HEK293 (cell line): ENCODE measurements at regions not wholly inside any gene's neighbourhood (a gene's known extent, or its start where the extent isn't known, plus 50 kb on each side); places are given as distances from the start of the nearest gene placed in this dataset.
A peak's percentile ranks its signal among the peaks of the same experiment; 100 is the strongest.

Experiments used
- CTCF ChIA-PET: fragments of 350-600 bp; formaldehyde crosslinking; extraction: SDS; loops from one replicate; lab custom pipeline; 2021; ENCODE audit warnings: antibody characterized with exemption; lab: Yijun Ruan, JAX
- POLR2A ChIA-PET: fragments of 300-600 bp; formaldehyde crosslinking; extraction: SDS; loops from one replicate; lab custom pipeline; 2020; ENCODE audit warnings: antibody characterized with exemption, inconsistent platforms; lab: Yijun Ruan, JAX
- H3K27ac ChIP-seq: fragments of 200-500 bp; sonication (Bioruptor generic); 2 replicates; pipeline ENCODE4 v1.5.1; 2014; ENCODE audit warnings: low read depth, low read length, control low read depth, inconsistent platforms; ENCODE audit errors: extremely low read depth
- H3K36me3 ChIP-seq, 2 experiments: fragments of 200-500 bp in 1 of 2; sonication (Bioruptor generic) in 1 of 2; 1 replicate in 1 of 2; 2 replicates in 1 of 2; pipeline ENCODE4 v1.5.1; 2014 to 2017; ENCODE audit warnings: inconsistent platforms in 2 of 2, low read length in 2 of 2; ENCODE audit not compliant: control insufficient read depth in 2 of 2, insufficient read depth in 1 of 2
- H3K4me1 ChIP-seq: fragments of 200-500 bp; sonication (Bioruptor generic); 2 replicates; pipeline ENCODE4 v1.5.1; 2014; ENCODE audit warnings: mild to moderate bottlenecking, low read length, inconsistent platforms; ENCODE audit not compliant: control insufficient read depth, insufficient read depth
- H3K4me3 ChIP-seq: 2 replicates; pipeline ENCODE4 v1.5.1; 2011; ENCODE audit warnings: low read depth, mild to moderate bottlenecking, control low read depth, low read length, moderate library complexity
- H3K9me3 ChIP-seq: fragments of 200-500 bp; sonication (Bioruptor generic); 2 replicates; pipeline ENCODE4 v1.5.1; 2014; ENCODE audit warnings: low read depth, low read length, inconsistent platforms; ENCODE audit not compliant: control insufficient read depth, insufficient read depth
- GFI1B ChIP-seq: fragments of 450-650 bp; formaldehyde crosslinking; IDR thresholded peaks from 2 replicates; pipeline ENCODE4 v1.5.1; 2016; ENCODE audit warnings: missing biosample characterization, missing genetic modification characterization
- KLF1 ChIP-seq: fragments of 450-650 bp; formaldehyde crosslinking; IDR thresholded peaks from 2 replicates; pipeline ENCODE4 v1.5.1; 2016; ENCODE audit warnings: missing biosample characterization, missing genetic modification characterization
- PRDM1 ChIP-seq: fragments of 450-650 bp; formaldehyde crosslinking; IDR thresholded peaks from 2 replicates; pipeline ENCODE4; 2016; ENCODE audit warnings: missing biosample characterization, missing genetic modification characterization
- PRDM4 ChIP-seq: fragments of 450-650 bp; formaldehyde crosslinking; IDR thresholded peaks from 2 replicates; pipeline ENCODE4 v1.5.1; 2017; ENCODE audit warnings: missing biosample characterization, missing genetic modification characterization
- SALL2 ChIP-seq: fragments of 450-650 bp; formaldehyde crosslinking; IDR thresholded peaks from 2 replicates; pipeline ENCODE4 v1.5.0; 2017; ENCODE audit warnings: missing biosample characterization, mild to moderate bottlenecking, missing genetic modification characterization, borderline replicate concordance
- SETDB1 ChIP-seq: IDR thresholded peaks from one replicate; pipeline ENCODE4 v1.6.1; 2017; ENCODE audit warnings: mild to moderate bottlenecking, low read length, moderate library complexity, mixed read lengths; ENCODE audit not compliant: insufficient read length
- WT1 ChIP-seq: fragments of 450-650 bp; formaldehyde crosslinking; IDR thresholded peaks from 2 replicates; pipeline ENCODE4 v1.5.1; 2016; ENCODE audit warnings: missing biosample characterization, missing genetic modification characterization
- ZBTB48 ChIP-seq: fragments of 450-650 bp; formaldehyde crosslinking; IDR thresholded peaks from 2 replicates; pipeline ENCODE4 v1.5.1; 2016; ENCODE audit warnings: missing biosample characterization, missing genetic modification characterization
- ZNF10 ChIP-seq: fragments of 450-650 bp; formaldehyde crosslinking; IDR thresholded peaks from 2 replicates; pipeline ENCODE4 v1.5.1; 2017; ENCODE audit warnings: missing biosample characterization, missing genetic modification characterization
- ZNF174 ChIP-seq: fragments of 450-650 bp; formaldehyde crosslinking; IDR thresholded peaks from 2 replicates; pipeline ENCODE4 v1.5.0; 2017; ENCODE audit warnings: missing biosample characterization, mild to moderate bottlenecking, missing genetic modification characterization
- ZNF266 ChIP-seq: fragments of 450-650 bp; formaldehyde crosslinking; IDR thresholded peaks from 2 replicates; pipeline ENCODE4 v1.5.1; 2016; ENCODE audit warnings: missing biosample characterization, missing genetic modification characterization, low read depth
- ZNF398 ChIP-seq: fragments of 450-650 bp; formaldehyde crosslinking; IDR thresholded peaks from 2 replicates; pipeline ENCODE4 v1.5.1; 2017; ENCODE audit warnings: missing biosample characterization, missing genetic modification characterization
- ZNF433 ChIP-seq: fragments of 450-650 bp; formaldehyde crosslinking; IDR thresholded peaks from 2 replicates; pipeline ENCODE4 v1.5.1; 2016; ENCODE audit warnings: missing biosample characterization, missing genetic modification characterization, low read depth
- ZNF548 ChIP-seq: fragments of 450-650 bp; formaldehyde crosslinking; IDR thresholded peaks from 2 replicates; pipeline ENCODE4 v1.5.1; 2016; ENCODE audit warnings: missing biosample characterization, missing genetic modification characterization
- ZNF561 ChIP-seq: fragments of 450-650 bp; IDR thresholded peaks from 2 replicates; pipeline ENCODE4 v1.5.1; 2018; ENCODE audit warnings: missing biosample characterization, missing genetic modification characterization, borderline replicate concordance
- ZNF580 ChIP-seq: fragments of 450-650 bp; formaldehyde crosslinking; IDR thresholded peaks from 2 replicates; pipeline ENCODE4 v1.5.1; 2016; ENCODE audit warnings: missing biosample characterization, missing genetic modification characterization
- ZNF629 ChIP-seq: fragments of 450-650 bp; formaldehyde crosslinking; IDR thresholded peaks from 2 replicates; pipeline ENCODE4 v1.5.1; 2017; ENCODE audit warnings: missing biosample characterization, missing genetic modification characterization
- ZNF654 ChIP-seq: fragments of 450-650 bp; formaldehyde crosslinking; IDR thresholded peaks from 2 replicates; pipeline ENCODE4 v1.5.1; 2016; ENCODE audit warnings: low read depth, missing biosample characterization, missing genetic modification characterization
- ZNF707 ChIP-seq: fragments of 450-650 bp; formaldehyde crosslinking; IDR thresholded peaks from 2 replicates; pipeline ENCODE4 v1.5.1; 2016; ENCODE audit warnings: missing biosample characterization, missing genetic modification characterization
- ZNF843 ChIP-seq: fragments of 450-650 bp; formaldehyde crosslinking; IDR thresholded peaks from 2 replicates; pipeline ENCODE4 v1.5.1; 2016; ENCODE audit warnings: missing biosample characterization, missing genetic modification characterization
- ZSCAN30 ChIP-seq: fragments of 450-650 bp; IDR thresholded peaks from 2 replicates; pipeline ENCODE4 v1.5.1; 2018; ENCODE audit warnings: missing biosample characterization, mild to moderate bottlenecking, missing genetic modification characterization, moderate library complexity
- ZSCAN5A ChIP-seq: fragments of 450-650 bp; formaldehyde crosslinking; IDR thresholded peaks from 2 replicates; pipeline ENCODE4 v1.5.1; 2016; ENCODE audit warnings: missing biosample characterization, missing genetic modification characterization

- Histone ChIP-seq H3K36me3 (no peaks in the 10 kb centered on the region), H3K4me3 (no peak overlapping the region), H3K4me1 (no peaks in the 10 kb centered on the region), H3K9me3 (no peaks in the 10 kb centered on the region), H3K27ac (no peak overlapping the region)
- ChIA-PET POLR2A (no interaction called here), CTCF (interaction anchor here (0.6 kb wide), 2 partner anchors 92 to 339 kb away, joined by 3 to 4 read pairs; no protein-coding TSS in a partner anchor)
- no peak for TF ChIP-seq ZNF398 (tag by site-specific recombination)
- no peak for TF ChIP-seq ZNF433 (tag by site-specific recombination)
- TF ChIP-seq PRDM1 (tag by site-specific recombination) = no peak
- TF ChIP-seq GFI1B (tag by site-specific recombination) = no peak
- TF ChIP-seq ZNF548 (tag by site-specific recombination) = no peak
- no peak for TF ChIP-seq ZSCAN5A (tag by site-specific recombination)
- TF ChIP-seq SALL2 (tag by site-specific recombination) = no peak
- TF ChIP-seq WT1 (tag by site-specific recombination) = no peak
- TF ChIP-seq ZNF174 (tag by site-specific recombination) = no peak
Measured at GRCh38 chr22:45098056-45098455, 65.7 kb upstream of the NUP50 start.

GRCh38 chr22:45099961-45100360 lies 63.8 kb upstream of the NUP50 start:
- CTCF ChIA-PET = interaction anchor here (0.6 to 2.0 kb wide), 3 partner anchors 9 to 97 kb away, joined by 3 to 8 read pairs (median 3); no protein-coding TSS in a partner anchor

GRCh38 chr22:45101515-45102227 lies 62.1 kb upstream of the NUP50 start:
- POLR2A ChIA-PET = no interaction called here
- CTCF ChIA-PET = interaction anchor here (0.6 to 2.0 kb wide), 8 partner anchors 10 to 127 kb away, joined by 3 to 8 read pairs (median 3); no protein-coding TSS in a partner anchor
- TF ChIP-seq ZNF561 (no peak), ZNF707 (tag by site-specific recombination) (no peak), ZBTB48 (tag by site-specific recombination) (peak; percentile 46; the same call in 1 of the 2 replicates), ZNF266 (tag by site-specific recombination) (no peak), ZNF10 (tag by site-specific recombination) (no peak), ZSCAN30 (no peak), PRDM4 (tag by site-specific recombination) (no peak), KLF1 (no peak), SETDB1 (no peak), ZNF654 (tag by site-specific recombination) (peak; percentile 65), ZNF629 (tag by site-specific recombination) (no peak), ZNF580 (no peak)

More at GRCh38 chr22:45099961-45100360, 63.8 kb upstream of the NUP50 start:
- no peak overlapping the region for H3K4me3 ChIP-seq
- no peak for TF ChIP-seq ZNF843 (tag by site-specific recombination)
- TF ChIP-seq, all 188 proteins: peak for 0
- POLR2A ChIA-PET = no interaction called here
- no peak overlapping the region for H3K27ac ChIP-seq
- no peaks in the 10 kb centered on the region for H3K4me1 ChIP-seq
- no peaks in the 10 kb centered on the region for H3K36me3 ChIP-seq
- no peaks in the 10 kb centered on the region for H3K9me3 ChIP-seq

More at GRCh38 chr22:45101515-45102227, 62.1 kb upstream of the NUP50 start:
- Histone ChIP-seq H3K36me3 (no peaks in the 10 kb centered on the region), H3K4me1 (no peaks in the 10 kb centered on the region), H3K27ac (no peak overlapping the region), H3K9me3 (no peaks in the 10 kb centered on the region), H3K4me3 (no peak overlapping the region)
